KG1 (cell line): ENCODE measurements at regions not wholly inside any gene's neighbourhood (a gene's known extent, or its start where the extent isn't known, plus 50 kb on each side); places are given as distances from the start of the nearest gene placed in this dataset.
"Not testable (repeated sequence)": the region's sequence is repeated elsewhere in the genome, so short reads cannot be mapped to it uniquely, and the experiment has no call there.

Experiments used
- DNase-seq: peaks from one replicate; lab custom pipeline; 2025; lab: John Stamatoyannopoulos, UW

- no peak for DNase-seq
These were observed 114.6 kb downstream of the IER5 start for GRCh38 chr1:181202986-181203555.

GRCh38 chr1:181204530-181204929 is 116.0 kb downstream of the IER5 start:
- no peak for DNase-seq

- no peak for DNase-seq
These were observed 117.4 kb downstream of the IER5 start for GRCh38 chr1:181205901-181206300.

- no peak for DNase-seq
These were observed 118.0 kb downstream of the IER5 start for GRCh38 chr1:181206513-181206912.

GRCh38 chr1:181206979-181207790 is 118.7 kb downstream of the IER5 start:
- DNase-seq, result no peak

GRCh38 chr1:181208083-181208482 is 119.6 kb downstream of the IER5 start:
- DNase-seq, result no peak

- DNase-seq, result no peak
These were observed 120.5 kb downstream of the IER5 start for GRCh38 chr1:181208967-181209366.

GRCh38 chr1:181213056-181213455 is 124.6 kb downstream of the IER5 start:
- no peak for DNase-seq

- DNase-seq, result no peak
These were observed 128.1 kb downstream of the IER5 start for GRCh38 chr1:181216591-181216994.

GRCh38 chr1:181219938-181220337 is 131.4 kb downstream of the IER5 start:
- no peak for DNase-seq

GRCh38 chr1:181221078-181221477 is 132.6 kb downstream of the IER5 start:
- DNase-seq, result no peak

GRCh38 chr1:181222972-181223505 is 134.5 kb downstream of the IER5 start:
- no peak for DNase-seq

GRCh38 chr1:181226728-181227127 is 138.2 kb downstream of the IER5 start:
- not testable (repeated sequence) for DNase-seq

- DNase-seq, result no peak
These were observed 150.6 kb downstream of the IER5 start for GRCh38 chr1:181239086-181239485.

- DNase-seq, result not testable (repeated sequence)
These were observed 157.8 kb downstream of the IER5 start for GRCh38 chr1:181246320-181246719.

- not testable (repeated sequence) for DNase-seq
These were observed 159.9 kb downstream of the IER5 start for GRCh38 chr1:181248361-181248760.

GRCh38 chr1:181249186-181249585 is 160.7 kb downstream of the IER5 start:
- DNase-seq, result no peak

- no peak for DNase-seq
These were observed 161.5 kb downstream of the IER5 start for GRCh38 chr1:181250038-181250437.

- no peak for DNase-seq
These were observed 162.7 kb downstream of the IER5 start for GRCh38 chr1:181251001-181251712.

- DNase-seq, result no peak
These were observed 163.2 kb downstream of the IER5 start for GRCh38 chr1:181251713-181252075.

GRCh38 chr1:181253601-181254000 is 165.1 kb downstream of the IER5 start:
- not testable (repeated sequence) for DNase-seq

GRCh38 chr1:181255270-181255929 is 166.9 kb downstream of the IER5 start:
- DNase-seq, result no peak
